Loucy (cell line): ENCODE measurements at regions not wholly inside any gene's neighbourhood (a gene's known extent, or its start where the extent isn't known, plus 50 kb on each side); places are given as distances from the start of the nearest gene placed in this dataset.
"Not testable (repeated sequence)": the region's sequence is repeated elsewhere in the genome, so short reads cannot be mapped to it uniquely, and the experiment has no call there.

Experiments used
- H2AFZ ChIP-seq: fragments of 200-600 bp; sonication (generic); 2 replicates; pipeline ENCODE4 v1.6.0; 2016; ENCODE audit warnings: antibody characterized with exemption, mild to moderate bottlenecking, low read length, moderate library complexity
- H3F3A ChIP-seq: fragments of 200-600 bp; 2 replicates; pipeline ENCODE4 v1.6.0; 2016; ENCODE audit warnings: antibody characterized with exemption, low read depth, mild to moderate bottlenecking
- H3K27me3 ChIP-seq: fragments of 200-600 bp; sonication (generic); 2 replicates; pipeline ENCODE4 v1.6.1; 2014; ENCODE audit warnings: low read length, mild to moderate bottlenecking; ENCODE audit not compliant: insufficient read depth, poor library complexity, severe bottlenecking
- H3K36me3 ChIP-seq: fragments of 200-600 bp; sonication (generic); 2 replicates; pipeline ENCODE4 v1.6.1; 2016; ENCODE audit warnings: low read length; ENCODE audit not compliant: insufficient read depth
- H3K4me1 ChIP-seq: fragments of 200-600 bp; sonication (generic); 2 replicates; pipeline ENCODE4 v1.5.1; 2014; ENCODE audit warnings: low read length, mild to moderate bottlenecking; ENCODE audit not compliant: insufficient read depth, poor library complexity, severe bottlenecking
- H3K4me2 ChIP-seq: fragments of 200-600 bp; sonication (generic); 2 replicates; pipeline ENCODE4 v1.6.0; 2014; ENCODE audit warnings: antibody characterized with exemption, low read length, low read depth, mild to moderate bottlenecking; ENCODE audit not compliant: poor library complexity, severe bottlenecking
- H3K4me3 ChIP-seq: fragments of 200-600 bp; sonication (generic); 2 replicates; pipeline ENCODE4 v1.5.1; 2014; ENCODE audit warnings: low read length, mild to moderate bottlenecking, mixed read lengths; ENCODE audit not compliant: poor library complexity, severe bottlenecking
- H3K79me2 ChIP-seq: fragments of 200-600 bp; sonication (generic); 2 replicates; pipeline ENCODE4 v1.6.1; 2014; ENCODE audit warnings: low read length; ENCODE audit not compliant: insufficient read depth
- H3K9ac ChIP-seq: fragments of 200-600 bp; sonication (generic); 2 replicates; pipeline ENCODE4 v1.6.0; 2014; ENCODE audit warnings: mild to moderate bottlenecking, low read depth, low read length, moderate library complexity; ENCODE audit not compliant: poor library complexity, severe bottlenecking
- H3K9me2 ChIP-seq: fragments of 200-600 bp; sonication (generic); replicated peaks from 2 replicates; pipeline ENCODE4 v1.6.1; 2016; ENCODE audit warnings: low read depth, low read length, mixed read lengths
- H3K9me3 ChIP-seq: fragments of 200-600 bp; sonication (generic); 2 replicates; pipeline ENCODE4 v1.6.1; 2014; ENCODE audit warnings: mild to moderate bottlenecking, antibody characterized with exemption, low read length, low read depth; ENCODE audit not compliant: insufficient read depth
- H4K20me1 ChIP-seq: fragments of 200-600 bp; sonication (generic); 2 replicates; pipeline ENCODE4 v1.6.0; 2014; ENCODE audit warnings: antibody characterized with exemption, low read length, mild to moderate bottlenecking; ENCODE audit not compliant: insufficient read depth, poor library complexity, severe bottlenecking
- CTCF ChIP-seq: fragments of 200-600 bp; sonication (generic); conservative IDR thresholded peaks from 2 replicates; pipeline ENCODE4 v1.5.1; 2014; ENCODE audit warnings: mild to moderate bottlenecking, antibody characterized with exemption, low read length
- EZH2phosphoT487 ChIP-seq: fragments of 200-600 bp; IDR thresholded peaks from 2 replicates; pipeline ENCODE4 v1.6.1; 2018; ENCODE audit warnings: antibody characterized with exemption, mild to moderate bottlenecking, moderate library complexity, borderline replicate concordance

GRCh38 chr19:24032651-24033050 is 54.3 kb upstream of the ZNF254 start:
- Histone ChIP-seq H3K79me2 (peaks cover 42% of the 10 kb centered on the region), H3K27me3 (no peaks in the 10 kb centered on the region), H2AFZ (peak overlapping the region; percentile 77; the same call in 1 of the 2 replicates), H3K36me3 (0 out of 2 replicates have a peak, but pooled peaks cover 4% of the 10 kb centered on the region), H3K9me2 (no peaks in the 10 kb centered on the region), H3K4me3 (peak overlapping the region; percentile 81), H3K9me3 (no peaks in the 10 kb centered on the region), H3K9ac (peak overlapping the region; percentile 86), H3K4me2 (peak overlapping the region; percentile 69), H3F3A (no peaks in the 10 kb centered on the region), H3K4me1 (peaks cover 19% of the 10 kb centered on the region), H4K20me1 (peaks cover 24% of the 10 kb centered on the region)
- TF ChIP-seq EZH2phosphoT487 (no peak), CTCF (no peak)

- peak overlapping the region; percentile 90 for H2AFZ ChIP-seq
Observed at GRCh38 chr19:24033301-24033962, 53.6 kb upstream of the ZNF254 start.

GRCh38 chr19:24033963-24034342 is 53.0 kb upstream of the ZNF254 start:
- Histone ChIP-seq H3K79me2 (peaks cover 55% of the 10 kb centered on the region), H3K27me3 (no peaks in the 10 kb centered on the region), H3K4me2 (peak overlapping the region; percentile 88), H3K9ac (peak overlapping the region; percentile 86), H3K36me3 (0 out of 2 replicates have a peak, but pooled peaks cover 4% of the 10 kb centered on the region), H3F3A (no peaks in the 10 kb centered on the region), H3K9me2 (no peaks in the 10 kb centered on the region), H3K4me3 (peak overlapping the region; percentile 81), H2AFZ (peak overlapping the region; percentile 90), H4K20me1 (peaks cover 37% of the 10 kb centered on the region), H3K4me1 (peaks cover 28% of the 10 kb centered on the region), H3K9me3 (no peaks in the 10 kb centered on the region)
- TF ChIP-seq CTCF (no peak), EZH2phosphoT487 (no peak)

More at GRCh38 chr19:24033301-24033962, 53.6 kb upstream of the ZNF254 start:
- H3K4me1 ChIP-seq = peaks cover 23% of the 10 kb centered on the region
- TF ChIP-seq CTCF (0 out of 2 replicates have a peak, but pooled peaks have one; percentile 11), EZH2phosphoT487 (no peak)
- H3K9me2 ChIP-seq = no peaks in the 10 kb centered on the region
- no peaks in the 10 kb centered on the region for H3F3A ChIP-seq
- 0 out of 2 replicates have a peak, but pooled peaks cover 4% of the 10 kb centered on the region for H3K36me3 ChIP-seq
- peak overlapping the region; percentile 86 for H3K9ac ChIP-seq
- peak overlapping the region; percentile 88 for H3K4me2 ChIP-seq
- no peaks in the 10 kb centered on the region for H3K9me3 ChIP-seq
- H3K79me2 ChIP-seq = peaks cover 50% of the 10 kb centered on the region
- peak overlapping the region; percentile 81 for H3K4me3 ChIP-seq
- H3K27me3 ChIP-seq = no peaks in the 10 kb centered on the region
- peaks cover 32% of the 10 kb centered on the region for H4K20me1 ChIP-seq

- Histone ChIP-seq H3K9ac (peak overlapping the region; percentile 86), H3K79me2 (peaks cover 69% of the 10 kb centered on the region), H4K20me1 (peaks cover 47% of the 10 kb centered on the region), H3K4me2 (peak overlapping the region; percentile 88), H3K4me1 (peaks cover 39% of the 10 kb centered on the region), H3K4me3 (peak overlapping the region; percentile 81)
- not testable (repeated sequence) for H3K9me3 ChIP-seq, H3K27me3 ChIP-seq, H2AFZ ChIP-seq, H3K9me2 ChIP-seq, H3K36me3 ChIP-seq, H3F3A ChIP-seq
Observed at GRCh38 chr19:24035261-24035880, 51.6 kb upstream of the ZNF254 start.
